NCI-H187 treated with DMSO at 0.1 percent for 48 hours (cell line): ENCODE measurements at regions not wholly inside any gene's neighbourhood (a gene's known extent, or its start where the extent isn't known, plus 50 kb on each side); places are given as distances from the start of the nearest gene placed in this dataset.

Experiments
- DNase-seq: peaks from one replicate; lab custom pipeline; 2025; lab: John Stamatoyannopoulos, UW

GRCh38 chr14:26929361-26929760 is 331.5 kb upstream of the NOVA1 start:
- DNase-seq: no peak

- no peak for DNase-seq
Observed at GRCh38 chr14:26930576-26930975, 332.7 kb upstream of the NOVA1 start.

- no peak for DNase-seq
Observed at GRCh38 chr14:26932606-26933005, 334.8 kb upstream of the NOVA1 start.

- DNase-seq: no peak
Observed at GRCh38 chr14:26933431-26933830, 335.6 kb upstream of the NOVA1 start.

GRCh38 chr14:26934151-26934550 is 336.3 kb upstream of the NOVA1 start:
- DNase-seq: no peak

- peak; percentile 86 for DNase-seq
Observed at GRCh38 chr14:26935733-26936132, 337.9 kb upstream of the NOVA1 start.

- no peak for DNase-seq
Observed at GRCh38 chr14:26938054-26938453, 340.2 kb upstream of the NOVA1 start.

- no peak for DNase-seq
Observed at GRCh38 chr14:26939755-26940154, 341.9 kb upstream of the NOVA1 start.

GRCh38 chr14:26941521-26941920 is 343.7 kb upstream of the NOVA1 start:
- DNase-seq: no peak

- DNase-seq: no peak
Observed at GRCh38 chr14:26947265-26947664, 349.4 kb upstream of the NOVA1 start.

- no peak for DNase-seq
Observed at GRCh38 chr14:26959437-26959836, 361.6 kb upstream of the NOVA1 start.

GRCh38 chr14:26959972-26960660 is 362.3 kb upstream of the NOVA1 start:
- peak; percentile 66 for DNase-seq

- DNase-seq: no peak
Observed at GRCh38 chr14:26963711-26964110, 365.9 kb upstream of the NOVA1 start.

GRCh38 chr14:26965490-26965889 is 367.7 kb upstream of the NOVA1 start:
- DNase-seq: no peak

- no peak for DNase-seq
Observed at GRCh38 chr14:26966908-26967307, 369.1 kb upstream of the NOVA1 start.

- DNase-seq: no peak
Observed at GRCh38 chr14:26974965-26975364, 377.1 kb upstream of the NOVA1 start.

- DNase-seq: no peak
Observed at GRCh38 chr14:26982071-26982470, 384.2 kb upstream of the NOVA1 start.

GRCh38 chr14:26984311-26985177 is 386.7 kb upstream of the NOVA1 start:
- no peak for DNase-seq

- DNase-seq: no peak
Observed at GRCh38 chr14:26987744-26988363, 390.0 kb upstream of the NOVA1 start.

GRCh38 chr14:26990946-26991345 is 393.1 kb upstream of the NOVA1 start:
- DNase-seq: no peak

GRCh38 chr14:26992403-26993115 is 394.7 kb upstream of the NOVA1 start:
- DNase-seq: no peak

GRCh38 chr14:26993556-26993955 is 395.7 kb upstream of the NOVA1 start:
- DNase-seq: no peak
